HG03442 (cell line): ENCODE measurements at regions not wholly inside any gene's neighbourhood (a gene's known extent, or its start where the extent isn't known, plus 50 kb on each side); places are given as distances from the start of the nearest gene placed in this dataset.

Experiments
- ATAC-seq: cut with Tn5 transposase; IDR thresholded peaks from one replicate; pipeline ENCODE4 v1.9.1; 2021; ENCODE audit warnings: mild to moderate bottlenecking, moderate library complexity; ENCODE audit not compliant: unreplicated experiment

DNA sequence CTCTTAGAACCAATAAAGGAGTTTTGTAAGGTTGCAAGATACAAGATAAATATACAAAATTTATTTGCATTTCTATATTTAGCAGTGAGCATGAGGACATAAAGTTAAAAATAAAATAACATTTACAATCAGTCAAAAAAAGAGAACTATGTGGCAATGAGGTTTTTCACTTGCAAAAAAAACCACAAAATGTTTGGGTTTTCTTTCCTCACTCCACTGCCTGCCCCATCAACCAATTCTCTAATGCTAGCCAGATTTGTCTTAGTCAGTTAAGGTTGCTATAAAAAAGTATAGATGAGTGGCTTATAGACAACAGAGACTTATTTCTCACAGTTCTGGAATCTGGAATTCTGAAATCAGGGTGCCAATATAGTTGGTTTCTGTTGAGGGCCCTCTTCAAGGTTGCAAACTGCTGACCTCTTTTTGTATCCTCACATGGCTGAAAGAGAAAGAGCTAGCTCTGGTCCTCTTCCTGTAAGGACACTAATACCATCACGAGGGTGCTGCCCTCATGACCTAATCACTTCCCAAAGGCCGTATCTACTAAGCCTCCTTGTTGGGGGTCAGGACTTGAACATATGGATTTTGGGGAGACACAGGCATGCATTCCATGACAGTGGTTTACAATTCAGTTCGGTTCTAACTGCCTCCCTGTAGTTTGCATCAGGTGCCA, 566.2 kb downstream of the GALR1 start:
- no peak for ATAC-seq

- no peak for ATAC-seq
Measured at GRCh38 chr18:77818328-77818727, 568.7 kb downstream of the GALR1 start.

DNA sequence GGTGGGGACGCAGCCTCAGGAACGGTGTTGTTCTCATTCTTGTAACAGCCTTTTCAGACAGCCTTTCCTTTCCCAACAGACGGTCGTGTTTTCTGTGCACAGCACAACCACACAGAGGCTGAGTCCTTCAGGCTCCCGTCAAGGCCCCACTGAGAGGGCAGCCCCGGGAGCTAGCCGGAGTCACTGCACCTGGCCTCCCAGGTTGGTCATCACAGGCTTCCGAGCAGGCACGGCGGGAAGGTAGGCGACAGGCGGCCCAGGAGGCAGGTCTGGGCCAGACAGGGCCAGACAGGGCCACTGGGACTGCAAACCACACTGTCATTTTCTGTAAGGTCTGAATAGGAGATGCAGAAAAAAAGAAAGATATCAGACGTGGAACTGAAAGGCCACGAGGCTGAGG, 570.8 kb downstream of the GALR1 start:
- ATAC-seq: no peak

GRCh38 chr18:77821892-77822291, 572.2 kb downstream of the GALR1 start:
- ATAC-seq: no peak

GRCh38 chr18:77822632-77823031, 573.0 kb downstream of the GALR1 start:
- no peak for ATAC-seq

DNA sequence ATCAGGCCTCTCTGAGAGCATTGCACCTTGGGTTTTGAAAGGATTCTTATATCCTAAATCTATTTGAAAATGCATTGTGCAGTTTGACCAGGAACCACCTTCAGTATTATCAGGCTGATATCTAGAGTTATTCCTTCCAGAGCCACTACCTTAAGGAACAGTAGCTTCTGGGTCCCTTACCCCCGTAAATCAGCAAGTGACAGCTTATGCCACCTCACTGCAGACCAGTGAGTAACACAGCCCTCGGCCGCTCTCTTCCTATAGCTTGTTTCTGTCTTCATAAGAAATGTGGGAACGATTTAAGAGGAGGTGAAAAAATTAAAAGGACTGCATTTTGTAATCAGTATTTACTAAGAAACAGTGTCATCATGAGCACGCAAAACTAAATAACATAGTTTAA, 584.2 kb downstream of the GALR1 start:
- no peak for ATAC-seq

DNA sequence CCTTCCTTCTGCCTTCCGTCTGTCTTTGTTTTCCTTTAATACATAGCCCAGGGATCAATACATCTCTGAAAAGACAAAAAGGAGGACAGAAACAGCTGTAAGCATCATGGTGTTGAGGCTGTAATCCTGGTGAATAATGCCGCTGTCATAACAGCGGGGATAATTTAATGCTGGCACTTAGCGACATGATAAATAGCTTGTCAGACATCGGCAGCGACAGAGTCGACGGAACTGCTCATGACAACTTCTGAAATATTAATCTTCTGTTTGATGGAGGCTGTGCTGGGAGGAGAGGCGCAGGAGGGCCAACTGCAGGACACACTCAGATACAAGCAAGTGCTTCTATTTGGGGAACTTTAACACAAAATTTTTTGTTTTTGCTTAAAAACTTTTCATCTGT, 602.2 kb downstream of the GALR1 start:
- no peak for ATAC-seq

DNA sequence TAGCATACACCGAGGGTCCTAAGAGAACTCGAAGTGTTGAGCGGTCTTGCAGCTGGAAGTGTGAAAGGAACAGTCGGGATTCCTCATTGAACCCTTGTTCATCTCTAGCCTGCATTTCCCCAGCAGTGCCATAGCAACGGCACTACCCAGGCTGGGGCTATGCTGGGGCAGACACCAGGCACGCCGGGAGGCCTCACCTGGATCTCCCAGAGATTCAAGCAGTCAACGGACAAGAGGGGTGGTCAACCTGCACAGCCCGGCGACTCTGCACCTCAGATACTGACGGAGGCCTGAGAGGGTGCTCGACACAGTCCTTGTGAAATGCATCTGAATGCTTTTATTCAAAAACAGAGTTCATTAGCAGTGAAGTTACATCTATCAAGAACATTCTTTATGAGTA, 604.2 kb downstream of the GALR1 start:
- no peak for ATAC-seq

DNA sequence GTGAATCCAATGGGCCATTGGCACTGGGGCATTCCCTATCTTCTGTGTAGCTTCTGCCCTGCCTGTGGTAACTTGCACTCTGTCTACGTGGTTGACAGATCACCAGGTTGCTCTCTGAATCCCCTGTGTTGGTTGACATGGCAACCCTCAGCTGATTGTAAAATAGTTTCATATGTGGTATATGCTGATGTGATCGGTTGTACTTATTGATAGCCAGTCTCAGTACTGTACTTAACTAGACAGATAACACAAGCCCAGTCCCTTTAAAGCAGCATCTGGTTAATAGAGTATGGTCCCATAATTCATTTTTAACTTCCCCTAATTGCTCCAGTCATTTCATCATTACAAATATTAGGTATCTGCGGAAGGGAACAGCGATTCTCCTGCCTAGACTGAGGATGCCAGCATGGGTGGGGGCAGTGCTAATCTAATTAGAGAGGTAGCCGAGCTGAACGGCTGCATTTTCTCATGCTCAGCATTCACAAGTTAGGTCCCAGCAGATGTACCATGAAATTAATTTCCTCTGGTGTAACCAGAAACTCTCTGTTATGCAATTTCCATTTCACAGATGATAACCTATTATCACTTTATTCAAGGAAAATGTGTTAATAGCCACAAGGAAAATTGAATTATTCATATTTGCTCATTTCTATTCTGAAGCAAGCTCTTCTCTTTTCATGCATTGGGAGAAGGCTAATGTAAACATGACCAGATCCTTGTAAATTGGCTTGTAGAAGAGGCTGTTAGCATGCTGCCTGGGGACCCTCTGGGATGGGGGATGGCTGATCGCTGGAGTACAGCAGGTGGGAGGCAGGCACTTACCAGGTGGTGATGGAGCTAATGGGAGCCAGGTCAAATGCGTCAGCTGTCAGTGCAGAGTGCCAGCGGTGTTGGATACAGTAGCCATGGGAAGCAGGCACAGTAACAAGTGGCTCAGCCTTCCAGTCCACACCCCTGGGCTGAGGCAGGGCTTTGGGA, 608.3 kb downstream of the GALR1 start:
- no peak for ATAC-seq

- no peak for ATAC-seq
Measured at GRCh38 chr18:77859634-77860033, 610.0 kb downstream of the GALR1 start.

- no peak for ATAC-seq
Measured at GRCh38 chr18:77862066-77862757, 612.6 kb downstream of the GALR1 start.

DNA sequence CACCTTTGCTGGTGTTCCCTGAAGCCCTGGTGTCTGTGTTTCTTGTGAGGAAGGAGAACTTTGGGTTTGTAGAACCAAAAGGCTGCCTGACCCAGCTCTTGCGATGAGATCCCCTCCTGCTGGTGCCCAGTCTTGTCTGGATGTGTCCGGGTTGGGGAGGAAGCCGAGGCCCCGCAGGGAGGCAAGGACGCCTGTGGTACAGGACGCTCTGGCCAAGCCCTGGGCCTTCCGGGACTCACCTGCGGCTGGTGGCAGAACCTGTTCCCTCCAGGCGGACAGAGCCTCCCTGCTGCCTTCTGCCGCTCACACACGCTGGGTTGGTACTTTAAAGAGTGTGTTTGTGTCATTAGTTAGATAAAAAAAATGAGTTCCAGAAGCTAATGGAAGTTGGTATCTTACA, 616.2 kb downstream of the GALR1 start:
- ATAC-seq: no peak

DNA sequence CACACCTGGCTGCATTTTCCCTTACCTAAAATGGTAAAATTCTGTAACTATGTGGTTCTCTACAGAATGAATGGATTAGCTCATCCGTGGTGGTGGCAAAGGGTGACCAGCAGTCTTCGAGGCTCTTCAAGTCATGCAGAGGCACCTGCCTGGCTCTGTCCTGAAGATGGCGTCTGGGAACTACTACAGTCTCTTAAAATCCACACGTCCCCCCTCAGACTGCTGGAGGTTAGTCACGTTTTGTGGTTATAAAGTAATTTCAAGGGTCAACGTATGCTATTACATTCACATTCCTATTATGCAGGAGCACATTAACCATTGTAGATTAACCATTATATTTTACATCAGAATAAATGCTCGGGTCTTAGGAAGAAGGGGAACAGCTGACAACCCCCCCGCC, 616.7 kb downstream of the GALR1 start:
- no peak for ATAC-seq

DNA sequence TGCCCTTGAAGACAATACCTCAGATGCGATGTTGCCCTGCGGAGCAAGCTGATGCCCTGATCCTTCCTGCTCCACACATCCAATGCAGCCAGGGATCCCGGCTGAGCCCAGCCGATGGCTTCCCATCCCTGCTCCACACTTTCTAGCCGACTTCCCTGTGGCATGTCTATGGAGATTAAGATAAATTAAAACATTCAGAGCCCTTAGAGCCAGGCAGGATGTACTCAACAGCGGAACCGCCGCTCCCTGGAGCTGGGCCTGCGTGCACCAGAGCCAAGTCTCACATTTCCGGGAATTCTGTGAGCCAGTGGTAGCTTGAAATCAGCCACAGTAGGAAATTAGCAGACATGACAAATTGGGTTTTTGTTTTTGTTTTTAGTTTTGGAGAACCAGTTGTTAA, 620.6 kb downstream of the GALR1 start:
- no peak for ATAC-seq

DNA sequence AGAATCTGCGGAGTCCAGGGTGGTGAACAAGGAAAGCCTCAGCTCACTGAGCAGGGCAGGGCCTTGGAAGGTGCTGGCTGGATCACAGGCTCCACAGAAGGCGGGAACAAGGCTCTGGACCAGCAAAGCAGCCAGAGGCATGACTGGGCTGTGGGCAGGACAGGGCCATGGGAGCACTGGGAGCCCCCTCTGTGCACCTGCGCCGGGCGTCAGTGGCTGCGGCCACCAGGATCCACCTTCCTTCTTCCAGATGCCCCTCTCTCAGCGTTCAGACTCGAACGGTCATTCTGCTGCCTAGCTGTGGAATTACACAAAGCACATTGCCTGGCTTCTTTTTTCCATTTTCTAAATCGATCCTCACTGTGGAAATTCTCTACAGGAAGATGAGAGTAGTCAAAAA, 621.2 kb downstream of the GALR1 start:
- ATAC-seq: no peak

DNA sequence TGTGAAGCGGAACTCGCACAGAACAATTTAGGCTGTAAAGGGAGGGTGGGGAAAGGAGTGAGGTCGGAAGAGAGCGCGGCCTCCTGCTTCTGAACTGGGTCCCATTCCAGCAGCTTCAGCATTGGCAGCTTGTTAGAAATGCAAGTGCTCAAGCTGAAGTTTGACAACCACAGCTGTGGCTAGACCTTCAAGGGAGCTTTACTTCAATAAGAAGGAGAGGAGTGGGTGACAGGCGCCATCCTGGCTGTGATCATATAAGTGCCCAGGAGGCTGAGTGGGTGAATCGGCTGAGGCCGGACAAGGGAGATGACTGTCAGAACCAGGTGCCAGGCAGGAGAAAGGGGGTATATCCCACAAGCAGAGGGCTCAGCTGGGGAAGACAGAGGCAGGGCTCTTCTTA, 622.5 kb downstream of the GALR1 start:
- no peak for ATAC-seq

GRCh38 chr18:77876319-77876865, 626.7 kb downstream of the GALR1 start:
- ATAC-seq: no peak

GRCh38 chr18:77879829-77880228, 630.2 kb downstream of the GALR1 start:
- no peak for ATAC-seq

- ATAC-seq: no peak
Measured at GRCh38 chr18:77884454-77884853, 634.8 kb downstream of the GALR1 start.

DNA sequence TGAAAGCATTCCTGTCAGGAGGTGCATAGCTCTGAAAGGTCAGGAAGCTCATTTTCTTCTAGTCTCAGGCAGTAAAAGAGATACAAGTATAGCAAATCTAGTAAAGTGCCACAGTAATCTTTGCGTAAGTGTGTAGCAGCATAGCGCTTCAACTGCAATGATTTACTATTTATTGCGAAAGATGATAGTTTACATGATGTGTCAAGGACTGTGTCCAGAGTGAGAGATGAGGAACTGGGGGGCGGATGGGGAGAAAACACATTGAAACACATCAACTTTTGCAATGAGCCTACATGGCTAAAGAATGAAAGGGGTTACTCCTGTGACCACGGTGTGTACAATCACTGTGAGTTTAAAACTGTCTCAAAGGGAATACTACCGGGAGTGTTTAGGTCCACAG, 644.4 kb downstream of the GALR1 start:
- no peak for ATAC-seq

DNA sequence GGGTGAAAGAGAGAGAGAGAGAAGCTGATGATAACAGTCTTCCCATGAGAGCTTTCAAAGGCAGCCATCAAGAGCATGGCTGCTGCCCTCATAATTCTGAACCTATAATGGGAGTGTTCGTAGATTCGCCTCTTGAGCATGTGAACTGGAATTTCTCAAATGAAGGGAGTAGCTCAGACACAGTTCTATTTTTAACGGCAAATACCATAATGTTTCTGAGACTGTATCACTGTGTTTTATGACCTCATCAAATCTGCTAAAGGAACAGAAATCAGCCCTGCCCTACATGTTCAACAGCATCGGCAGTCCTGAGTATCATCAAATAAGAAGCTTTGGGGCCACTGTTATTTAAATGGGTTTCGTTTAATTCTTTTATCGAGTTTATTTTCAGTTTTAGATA, 645.6 kb downstream of the GALR1 start:
- no peak for ATAC-seq
